Smooth muscle cell (in vitro differentiated cells): ENCODE measurements at regions not wholly inside any gene's neighbourhood (a gene's known extent, or its start where the extent isn't known, plus 50 kb on each side); places are given as distances from the start of the nearest gene placed in this dataset.

ENCODE experiments used
- DNase-seq: peaks from one replicate; lab custom pipeline; 2025; ENCODE audit not compliant: unreplicated experiment; lab: John Stamatoyannopoulos, UW
- H2AFZ ChIP-seq: fragments of 200-600 bp; sonication (generic); 2 replicates; pipeline ENCODE4 v1.6.0; 2016; ENCODE audit warnings: antibody characterized with exemption, low read depth, mild to moderate bottlenecking
- H3F3A ChIP-seq: fragments of 200-600 bp; sonication (generic); 2 replicates; pipeline ENCODE4 v1.6.0; 2017; ENCODE audit warnings: antibody characterized with exemption, low read depth
- H3K27ac ChIP-seq: fragments of 200-600 bp; sonication (generic); 2 replicates; pipeline ENCODE4 v1.5.1; 2016; ENCODE audit warnings: low read depth, mild to moderate bottlenecking
- H3K27me3 ChIP-seq: fragments of 200-600 bp; sonication (generic); 2 replicates; pipeline ENCODE4 v1.6.1; 2016; ENCODE audit warnings: low read depth, mild to moderate bottlenecking
- H3K36me3 ChIP-seq: fragments of 200-600 bp; sonication (generic); 2 replicates; pipeline ENCODE4 v1.5.1; 2016; ENCODE audit warnings: low read depth
- H3K4me1 ChIP-seq: fragments of 200-600 bp; sonication (generic); 2 replicates; pipeline ENCODE4 v1.5.1; 2016; ENCODE audit warnings: low read depth
- H3K4me2 ChIP-seq: fragments of 200-600 bp; sonication (generic); 2 replicates; pipeline ENCODE4 v1.6.0; 2016; ENCODE audit warnings: mild to moderate bottlenecking
- H3K4me3 ChIP-seq: fragments of 200-600 bp; sonication (generic); 2 replicates; pipeline ENCODE4 v1.5.1; 2016; ENCODE audit warnings: mild to moderate bottlenecking
- H3K79me2 ChIP-seq: fragments of 200-600 bp; sonication (generic); 2 replicates; pipeline ENCODE4 v1.6.0; 2016; ENCODE audit warnings: low read depth, mild to moderate bottlenecking
- H3K9ac ChIP-seq: fragments of 200-600 bp; sonication (generic); 2 replicates; pipeline ENCODE4 v1.6.0; 2016; ENCODE audit warnings: low read depth
- H3K9me3 ChIP-seq: fragments of 200-600 bp; sonication (generic); replicated peaks from 2 replicates; pipeline ENCODE4 v1.5.1; 2016; ENCODE audit warnings: low read depth
- H4K20me1 ChIP-seq: fragments of 200-600 bp; sonication (generic); 2 replicates; pipeline ENCODE4 v1.6.0; 2016; ENCODE audit warnings: low read depth
- WGBS: methylation state at CpG from one replicate; pipeline ENCODE4 v1.1.7; 2016; ENCODE audit warnings: low lambda C conversion rate; 5-methylcytosine and 5-hydroxymethylcytosine counted together
- TF ChIP-seq, protein P1 (sequence below): fragments of 200-600 bp; sonication (generic); IDR thresholded peaks from 2 replicates; pipeline ENCODE4 v1.5.1; 2017; ENCODE audit warnings: borderline replicate concordance, mild to moderate bottlenecking, antibody characterized with exemption; ENCODE audit not compliant: insufficient read depth, poor library complexity, severe bottlenecking

GRCh38 chr5:174234388-174234787 lies 188.9 kb downstream of the NSG2 start:
- Histone ChIP-seq H3K9me3 (peaks cover 5% of the 10 kb centered on the region), H3F3A (peaks cover 19% of the 10 kb centered on the region), H2AFZ (no peak overlapping the region), H3K36me3 (no peaks in the 10 kb centered on the region), H3K27me3 (no peaks in the 10 kb centered on the region), H3K27ac (peak overlapping the region; percentile 90), H4K20me1 (no peaks in the 10 kb centered on the region), H3K79me2 (no peaks in the 10 kb centered on the region), H3K4me3 (no peak overlapping the region), H3K4me2 (peak overlapping the region; percentile 48), H3K4me1 (peaks cover 19% of the 10 kb centered on the region), H3K9ac (peak overlapping the region; percentile 84)
- WGBS = 64% methylated on average over 8 of the region's 8 CpGs
- TF ChIP-seq, protein P1, sequence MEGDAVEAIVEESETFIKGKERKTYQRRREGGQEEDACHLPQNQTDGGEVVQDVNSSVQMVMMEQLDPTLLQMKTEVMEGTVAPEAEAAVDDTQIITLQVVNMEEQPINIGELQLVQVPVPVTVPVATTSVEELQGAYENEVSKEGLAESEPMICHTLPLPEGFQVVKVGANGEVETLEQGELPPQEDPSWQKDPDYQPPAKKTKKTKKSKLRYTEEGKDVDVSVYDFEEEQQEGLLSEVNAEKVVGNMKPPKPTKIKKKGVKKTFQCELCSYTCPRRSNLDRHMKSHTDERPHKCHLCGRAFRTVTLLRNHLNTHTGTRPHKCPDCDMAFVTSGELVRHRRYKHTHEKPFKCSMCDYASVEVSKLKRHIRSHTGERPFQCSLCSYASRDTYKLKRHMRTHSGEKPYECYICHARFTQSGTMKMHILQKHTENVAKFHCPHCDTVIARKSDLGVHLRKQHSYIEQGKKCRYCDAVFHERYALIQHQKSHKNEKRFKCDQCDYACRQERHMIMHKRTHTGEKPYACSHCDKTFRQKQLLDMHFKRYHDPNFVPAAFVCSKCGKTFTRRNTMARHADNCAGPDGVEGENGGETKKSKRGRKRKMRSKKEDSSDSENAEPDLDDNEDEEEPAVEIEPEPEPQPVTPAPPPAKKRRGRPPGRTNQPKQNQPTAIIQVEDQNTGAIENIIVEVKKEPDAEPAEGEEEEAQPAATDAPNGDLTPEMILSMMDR = no peak
- DNase-seq = no peak

DNA sequence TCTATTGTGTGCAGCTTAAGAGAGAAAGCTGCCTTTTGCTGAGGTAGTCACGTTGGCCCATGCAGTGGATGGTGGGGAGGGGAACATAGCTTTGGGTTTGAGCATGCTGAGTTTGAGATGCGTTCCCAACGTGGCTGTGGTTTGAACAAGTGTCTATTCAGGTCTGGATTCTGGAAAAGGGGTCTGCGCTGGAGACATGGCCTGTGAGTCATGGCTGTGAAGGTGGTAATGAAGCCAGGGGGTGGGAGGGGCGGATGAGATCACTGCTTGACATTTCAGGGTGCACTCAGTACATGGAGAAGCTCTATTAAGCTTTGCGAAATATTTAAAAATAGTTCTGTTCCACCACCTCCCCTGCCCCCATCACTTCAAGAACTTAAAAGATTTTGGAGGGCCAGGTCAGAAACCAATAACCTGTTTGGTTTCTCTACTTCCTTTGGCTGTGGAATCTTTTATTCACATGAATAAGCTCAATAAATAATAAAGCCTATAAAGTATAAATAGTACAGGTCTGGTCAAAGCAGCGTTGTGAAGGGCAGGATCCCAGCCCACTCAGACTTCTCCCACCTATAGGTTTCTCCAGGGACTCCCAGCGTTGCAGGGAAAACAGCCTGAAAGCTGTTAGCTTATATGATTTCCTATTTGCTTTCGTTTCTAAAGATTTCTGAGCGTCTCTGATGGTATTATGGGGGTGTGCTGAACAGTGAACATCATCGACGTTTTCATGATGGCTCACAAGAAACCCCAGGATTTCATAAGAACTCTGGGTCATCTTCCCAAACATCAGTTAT lies 189.9 kb downstream of the NSG2 start:
- TF ChIP-seq, protein P1 = no peak
- no peak for DNase-seq
- H3F3A ChIP-seq = peaks cover 14% of the 10 kb centered on the region
- H2AFZ ChIP-seq = no peak overlapping the region
- WGBS = 49% methylated on average over 12 of the region's 12 CpGs
- no peaks in the 10 kb centered on the region for H4K20me1 ChIP-seq
- H3K79me2 ChIP-seq = no peaks in the 10 kb centered on the region
- H3K27me3 ChIP-seq = no peaks in the 10 kb centered on the region
- no peak overlapping the region for H3K4me3 ChIP-seq
- peak overlapping the region; percentile 48 for H3K4me2 ChIP-seq
- H3K27ac ChIP-seq = peak overlapping the region; percentile 90
- peak overlapping the region; percentile 84 for H3K9ac ChIP-seq
- peaks cover 19% of the 10 kb centered on the region for H3K4me1 ChIP-seq
- no peaks in the 10 kb centered on the region for H3K36me3 ChIP-seq
- H3K9me3 ChIP-seq = peaks cover 5% of the 10 kb centered on the region

- no peak for DNase-seq
- H3K4me3 ChIP-seq = no peak overlapping the region
- 87% methylated on average over 5 of the region's 5 CpGs for WGBS
- TF ChIP-seq, protein P1 = no peak
- H3K79me2 ChIP-seq = no peaks in the 10 kb centered on the region
- H3K9ac ChIP-seq = no peak overlapping the region
- H3K27me3 ChIP-seq = no peaks in the 10 kb centered on the region
- H3K4me1 ChIP-seq = peaks cover 19% of the 10 kb centered on the region
- peaks cover 5% of the 10 kb centered on the region for H3K9me3 ChIP-seq
- no peaks in the 10 kb centered on the region for H4K20me1 ChIP-seq
- H3F3A ChIP-seq = peaks cover 14% of the 10 kb centered on the region
- H3K4me2 ChIP-seq = no peak overlapping the region
- no peaks in the 10 kb centered on the region for H3K36me3 ChIP-seq
- no peak overlapping the region for H2AFZ ChIP-seq
- H3K27ac ChIP-seq = peak overlapping the region; percentile 90
Measured at GRCh38 chr5:174236070-174236469, 190.6 kb downstream of the NSG2 start.

GRCh38 chr5:174239718-174240117 lies 194.2 kb downstream of the NSG2 start:
- no peak overlapping the region for H3K4me3 ChIP-seq
- DNase-seq = no peak
- no peaks in the 10 kb centered on the region for H3F3A ChIP-seq
- H3K9ac ChIP-seq = no peak overlapping the region
- H3K9me3 ChIP-seq = peaks cover 8% of the 10 kb centered on the region
- peak overlapping the region; percentile 5 for H3K27ac ChIP-seq
- no peak overlapping the region for H3K4me2 ChIP-seq
- H2AFZ ChIP-seq = no peak overlapping the region
- TF ChIP-seq, protein P1 = no peak
- no peaks in the 10 kb centered on the region for H3K79me2 ChIP-seq
- H4K20me1 ChIP-seq = no peaks in the 10 kb centered on the region
- H3K27me3 ChIP-seq = no peaks in the 10 kb centered on the region
- no peaks in the 10 kb centered on the region for H3K36me3 ChIP-seq
- WGBS = 72% methylated on average over 4 of the region's 4 CpGs
- H3K4me1 ChIP-seq = peaks cover 5% of the 10 kb centered on the region
